A549 (cell line): ENCODE measurements at regions not wholly inside any gene's neighbourhood (a gene's known extent, or its start where the extent isn't known, plus 50 kb on each side); places are given as distances from the start of the nearest gene placed in this dataset.

Source experiments
- EP300 ChIP-seq, 2 experiments: fragments of >200 bp; sonication (Bioruptor Twin); formaldehyde crosslinking; IDR thresholded peaks; 2 replicates in 1 of 2; 3 replicates in 1 of 2; pipeline ENCODE4 v1.6.1; 2016 to 2017
- NR3C1 ChIP-seq: fragments of >200 bp; sonication (Bioruptor Twin); formaldehyde crosslinking; IDR thresholded peaks from 3 replicates; pipeline ENCODE4 v1.6.1; 2017
- POLR2A ChIP-seq: IDR thresholded peaks from 2 replicates; pipeline ENCODE4 v1.6.1; 2012; ENCODE audit warnings: mild to moderate bottlenecking, low read length
- RCOR1 ChIP-seq: fragments of 150-350 bp; IDR thresholded peaks from 2 replicates; pipeline ENCODE4 v1.6.1; 2014; ENCODE audit warnings: antibody characterized with exemption, low read length, low read depth
- SMC3 ChIP-seq: fragments of >200 bp; sonication (Bioruptor Twin); formaldehyde crosslinking; IDR thresholded peaks from 3 replicates; pipeline ENCODE4 v1.6.1; 2018; ENCODE audit warnings: inconsistent platforms
- TFCP2L1 ChIP-seq: fragments of 250-450 bp; sonication (Bioruptor Pico); IDR thresholded peaks from 2 replicates; pipeline ENCODE4 v1.5.0; 2021; ENCODE audit warnings: mild to moderate bottlenecking
- TF ChIP-seq, protein P1 (sequence below): fragments of >200 bp; sonication (Bioruptor Twin); formaldehyde crosslinking; IDR thresholded peaks from 3 replicates; pipeline ENCODE4 v1.5.1; 2016

DNA sequence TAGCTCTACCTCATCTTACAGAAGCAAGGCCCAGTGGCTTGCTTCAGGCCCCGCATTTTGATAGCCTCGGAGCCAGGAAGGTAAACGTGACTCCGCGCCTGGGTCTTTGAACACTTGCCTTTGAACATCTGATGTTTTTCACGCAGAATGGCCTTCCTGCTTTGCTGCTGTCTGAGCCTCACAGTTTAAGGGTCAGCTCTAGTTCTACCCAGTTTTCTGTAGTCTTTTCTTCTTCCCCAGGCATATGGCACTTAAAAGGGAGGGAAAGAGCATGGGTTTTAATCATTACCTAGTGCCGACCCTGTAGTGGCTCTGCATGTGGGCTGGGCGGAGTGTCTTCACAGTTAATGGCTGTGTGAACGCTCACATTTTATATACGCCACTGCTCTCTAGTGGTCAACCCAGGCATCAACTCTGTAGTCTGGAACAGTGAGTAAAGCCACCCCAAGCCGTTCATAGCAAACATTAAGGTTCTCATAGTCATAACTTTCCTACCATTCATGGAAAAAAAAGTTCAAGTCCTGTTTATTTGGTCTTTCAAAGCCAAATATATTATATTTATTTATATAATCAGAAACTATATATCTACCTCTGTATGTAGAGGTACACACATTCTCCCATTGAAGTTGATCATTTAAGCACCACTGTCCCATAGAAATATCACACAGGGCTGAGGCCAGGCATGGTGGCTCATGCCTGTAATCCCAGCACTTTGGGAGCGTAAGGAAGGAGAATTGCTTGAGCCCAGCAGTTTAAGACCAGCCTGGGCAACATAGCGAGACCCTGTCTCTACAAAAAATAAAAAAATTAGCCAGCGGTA lies 78.1 kb downstream of the IER5 start:
- TF ChIP-seq RCOR1, result no peak
- peak; percentile 76; the same call in 2 of the 3 replicates for TF ChIP-seq SMC3
- TF ChIP-seq NR3C1, result no peak
- TF ChIP-seq, protein P1, sequence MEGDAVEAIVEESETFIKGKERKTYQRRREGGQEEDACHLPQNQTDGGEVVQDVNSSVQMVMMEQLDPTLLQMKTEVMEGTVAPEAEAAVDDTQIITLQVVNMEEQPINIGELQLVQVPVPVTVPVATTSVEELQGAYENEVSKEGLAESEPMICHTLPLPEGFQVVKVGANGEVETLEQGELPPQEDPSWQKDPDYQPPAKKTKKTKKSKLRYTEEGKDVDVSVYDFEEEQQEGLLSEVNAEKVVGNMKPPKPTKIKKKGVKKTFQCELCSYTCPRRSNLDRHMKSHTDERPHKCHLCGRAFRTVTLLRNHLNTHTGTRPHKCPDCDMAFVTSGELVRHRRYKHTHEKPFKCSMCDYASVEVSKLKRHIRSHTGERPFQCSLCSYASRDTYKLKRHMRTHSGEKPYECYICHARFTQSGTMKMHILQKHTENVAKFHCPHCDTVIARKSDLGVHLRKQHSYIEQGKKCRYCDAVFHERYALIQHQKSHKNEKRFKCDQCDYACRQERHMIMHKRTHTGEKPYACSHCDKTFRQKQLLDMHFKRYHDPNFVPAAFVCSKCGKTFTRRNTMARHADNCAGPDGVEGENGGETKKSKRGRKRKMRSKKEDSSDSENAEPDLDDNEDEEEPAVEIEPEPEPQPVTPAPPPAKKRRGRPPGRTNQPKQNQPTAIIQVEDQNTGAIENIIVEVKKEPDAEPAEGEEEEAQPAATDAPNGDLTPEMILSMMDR, result peak; percentile 95
- no peak for TF ChIP-seq POLR2A
- TF ChIP-seq TFCP2L1, result no peak
- TF ChIP-seq EP300 (IDR thresholded peaks at IDR 0.05), result no peak
